ENCODE measurements at regions not wholly inside any gene's neighbourhood (a gene's known extent, or its start where the extent isn't known, plus 50 kb on each side); places are given as distances from the start of the nearest gene placed in this dataset.

DNA sequence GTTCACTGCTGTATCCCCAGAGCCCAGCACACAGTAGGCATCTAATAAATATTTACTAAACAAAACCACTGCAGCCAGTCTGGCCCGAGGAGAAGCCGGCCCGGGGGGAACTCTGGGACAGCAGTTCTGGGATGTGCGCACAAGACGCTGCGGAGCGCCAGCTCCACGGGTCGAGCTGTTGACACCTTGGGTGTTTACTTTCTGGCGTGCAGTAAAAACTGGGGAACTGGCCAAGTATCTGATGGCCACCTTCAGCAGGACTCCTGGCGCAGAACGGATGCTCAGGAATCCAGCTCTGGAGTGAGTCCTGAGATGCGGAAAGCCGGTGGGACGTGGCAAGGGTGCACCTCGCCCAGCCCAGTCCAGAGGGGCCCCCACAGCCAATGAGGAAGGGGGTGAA, 65.6 kb downstream of the NCOR2 start:
- TF ChIP-seq, protein P1, sequence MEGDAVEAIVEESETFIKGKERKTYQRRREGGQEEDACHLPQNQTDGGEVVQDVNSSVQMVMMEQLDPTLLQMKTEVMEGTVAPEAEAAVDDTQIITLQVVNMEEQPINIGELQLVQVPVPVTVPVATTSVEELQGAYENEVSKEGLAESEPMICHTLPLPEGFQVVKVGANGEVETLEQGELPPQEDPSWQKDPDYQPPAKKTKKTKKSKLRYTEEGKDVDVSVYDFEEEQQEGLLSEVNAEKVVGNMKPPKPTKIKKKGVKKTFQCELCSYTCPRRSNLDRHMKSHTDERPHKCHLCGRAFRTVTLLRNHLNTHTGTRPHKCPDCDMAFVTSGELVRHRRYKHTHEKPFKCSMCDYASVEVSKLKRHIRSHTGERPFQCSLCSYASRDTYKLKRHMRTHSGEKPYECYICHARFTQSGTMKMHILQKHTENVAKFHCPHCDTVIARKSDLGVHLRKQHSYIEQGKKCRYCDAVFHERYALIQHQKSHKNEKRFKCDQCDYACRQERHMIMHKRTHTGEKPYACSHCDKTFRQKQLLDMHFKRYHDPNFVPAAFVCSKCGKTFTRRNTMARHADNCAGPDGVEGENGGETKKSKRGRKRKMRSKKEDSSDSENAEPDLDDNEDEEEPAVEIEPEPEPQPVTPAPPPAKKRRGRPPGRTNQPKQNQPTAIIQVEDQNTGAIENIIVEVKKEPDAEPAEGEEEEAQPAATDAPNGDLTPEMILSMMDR (IDR thresholded peaks at IDR 0.05), result no peak
- no peak for TF ChIP-seq ZFX (IDR thresholded peaks at IDR 0.05; ENCODE audit: borderline replicate concordance)
